PC-3 (cell line): ENCODE measurements at regions not wholly inside any gene's neighbourhood (a gene's known extent, or its start where the extent isn't known, plus 50 kb on each side); places are given as distances from the start of the nearest gene placed in this dataset.

Experiments used
- ATAC-seq: fragments of 200-7000 bp; cut with Tn5 transposase; 2 replicates; pipeline ENCODE4 v1.9.1; 2020; ENCODE audit warnings: mild to moderate bottlenecking, moderate library complexity
- BruUV-seq: library from RNA; stranded (reverse); fragments of 400-500 nt; replicated peaks from 2 replicates; lab custom pipeline; 2021; lab: Mats Ljungman, UMichigan
- CTCF ChIA-PET: fragments of 300-600 bp; sonication (Branson Sonifier 250); formaldehyde crosslinking; loops from one replicate; lab custom pipeline; 2022; ENCODE audit warnings: antibody characterized with exemption; lab: Charles Lee
- POLR2A ChIA-PET: fragments of 300-600 bp; sonication (Branson Sonifier 250); formaldehyde crosslinking; loops from one replicate; lab custom pipeline; 2022; ENCODE audit warnings: antibody characterized with exemption; ENCODE audit not compliant: unreplicated experiment; lab: Charles Lee
- DNase-seq: peaks from one replicate; pipeline ENCODE4 v3.0.0-alpha.2; 2015
- H2AFZ ChIP-seq: fragments of 300-600 bp; sonication (generic); 2 replicates; pipeline ENCODE4 v1.6.0; 2016; ENCODE audit warnings: antibody characterized with exemption, low read length
- H3F3A ChIP-seq: fragments of 300-600 bp; sonication (generic); one replicate; pipeline ENCODE4 v1.6.0; 2017; ENCODE audit warnings: antibody characterized with exemption, low read length, control low read depth, mild to moderate bottlenecking; ENCODE audit not compliant: unreplicated experiment
- H3K27ac ChIP-seq: fragments of 300-600 bp; sonication (generic); 2 replicates; pipeline ENCODE4 v1.5.1; 2016; ENCODE audit warnings: mild to moderate bottlenecking, low read length
- H3K27me3 ChIP-seq: fragments of 300-600 bp; sonication (generic); 2 replicates; pipeline ENCODE4 v1.6.1; 2016; ENCODE audit warnings: low read length, mixed read lengths
- H3K36me3 ChIP-seq: fragments of 300-600 bp; sonication (generic); 2 replicates; pipeline ENCODE4 v1.6.1; 2016; ENCODE audit warnings: low read depth, mixed run types, low read length, mixed read lengths
- H3K4me1 ChIP-seq: fragments of 300-600 bp; sonication (generic); 2 replicates; pipeline ENCODE4 v1.5.1; 2016; ENCODE audit warnings: low read length; ENCODE audit not compliant: insufficient read depth
- H3K4me2 ChIP-seq: fragments of 300-600 bp; sonication (generic); 2 replicates; pipeline ENCODE4 v1.6.0; 2016; ENCODE audit warnings: low read length
- H3K4me3 ChIP-seq: fragments of 300-600 bp; sonication (generic); 2 replicates; pipeline ENCODE4 v1.5.1; 2016; ENCODE audit warnings: mild to moderate bottlenecking, low read length, mixed read lengths
- H3K79me2 ChIP-seq: fragments of 300-600 bp; sonication (generic); 2 replicates; pipeline ENCODE4 v1.6.1; 2017; ENCODE audit warnings: low read length, mixed read lengths
- H3K9ac ChIP-seq: fragments of 300-600 bp; sonication (generic); 2 replicates; pipeline ENCODE4 v1.6.0; 2016; ENCODE audit warnings: mild to moderate bottlenecking, low read length
- H3K9me2 ChIP-seq: fragments of 300-600 bp; sonication (generic); replicated peaks from 2 replicates; pipeline ENCODE4 v1.6.1; 2016; ENCODE audit warnings: mixed run types, low read length, mixed read lengths
- H3K9me3 ChIP-seq: fragments of 300-600 bp; sonication (generic); 2 replicates; pipeline ENCODE4 v1.6.1; 2016; ENCODE audit warnings: low read length, mixed read lengths
- H4K20me1 ChIP-seq: fragments of 300-600 bp; sonication (generic); 2 replicates; pipeline ENCODE4 v1.6.1; 2016; ENCODE audit warnings: low read length, mixed read lengths
- CTCF ChIP-seq: fragments of 300-600 bp; sonication (generic); conservative IDR thresholded peaks from 2 replicates; pipeline ENCODE4 v1.5.1; 2017; ENCODE audit warnings: antibody characterized with exemption, low read depth, mild to moderate bottlenecking, low read length
- EZH2 ChIP-seq: fragments of 300-600 bp; sonication (generic); IDR thresholded peaks from one replicate; pipeline ENCODE4 v1.6.1; 2017; ENCODE audit warnings: antibody characterized with exemption, mild to moderate bottlenecking, low read length; ENCODE audit not compliant: unreplicated experiment
- EZH2phosphoT487 ChIP-seq: fragments of 300-600 bp; sonication (generic); IDR thresholded peaks from 2 replicates; pipeline ENCODE4 v1.6.1; 2018; ENCODE audit warnings: mild to moderate bottlenecking, antibody characterized with exemption, low read length, borderline replicate concordance
- intact Hi-C: fragments of 100-400 bp; cut with micrococcal nuclease; formaldehyde crosslinking; loops from 2 replicates; pipeline ENCODE4 v1.9.0; 2023

- H3K9me3 ChIP-seq, result no peaks in the 10 kb centered on the region
- H3K9ac ChIP-seq, result no peak overlapping the region
- no peaks in the 10 kb centered on the region for H3K36me3 ChIP-seq
- intact Hi-C loops, result no loop called here
- H3K4me3 ChIP-seq, result no peak overlapping the region
- no peaks in the 10 kb centered on the region for H3K4me1 ChIP-seq
- no TSS peak for BruUV-seq
- no peak overlapping the region for H3K27ac ChIP-seq
- TF ChIP-seq EZH2 (no peak), EZH2phosphoT487 (no peak), CTCF (no peak)
- ATAC-seq (no peak), DNase-seq (no peak)
- no peaks in the 10 kb centered on the region; the same call in 1 of the 2 replicates for H3K27me3 ChIP-seq
- no peak overlapping the region for H3K4me2 ChIP-seq
- H3F3A ChIP-seq, result no peaks in the 10 kb centered on the region
- CTCF ChIA-PET, result no interaction called here
- H4K20me1 ChIP-seq, result no peaks in the 10 kb centered on the region
- H3K9me2 ChIP-seq, result no peaks in the 10 kb centered on the region
- no peak overlapping the region for H2AFZ ChIP-seq
- POLR2A ChIA-PET, result no interaction called here
- no peaks in the 10 kb centered on the region for H3K79me2 ChIP-seq
Observed at GRCh38 chr14:94925416-94926173, 155.7 kb upstream of the GSC start.

- no TSS peak for BruUV-seq
- Histone ChIP-seq H3K4me2 (no peak overlapping the region), H3K4me1 (no peaks in the 10 kb centered on the region), H3K9me3 (no peaks in the 10 kb centered on the region), H4K20me1 (no peaks in the 10 kb centered on the region), H2AFZ (no peak overlapping the region), H3K27me3 (no peaks in the 10 kb centered on the region; the same call in 1 of the 2 replicates), H3K79me2 (no peaks in the 10 kb centered on the region), H3K36me3 (no peaks in the 10 kb centered on the region), H3K9ac (no peak overlapping the region), H3K4me3 (no peak overlapping the region), H3K27ac (no peak overlapping the region), H3F3A (no peaks in the 10 kb centered on the region), H3K9me2 (no peaks in the 10 kb centered on the region)
- no peak for TF ChIP-seq EZH2
- TF ChIP-seq EZH2phosphoT487, result no peak
- no peak for TF ChIP-seq CTCF
- DNase-seq, result no peak
- ChIA-PET POLR2A (no interaction called here), CTCF (no interaction called here)
- intact Hi-C loops, result no loop called here
- no peak for ATAC-seq
Observed at GRCh38 chr14:94924189-94924588, 154.3 kb upstream of the GSC start.

- Histone ChIP-seq H3K9me2 (no peaks in the 10 kb centered on the region), H3K36me3 (no peaks in the 10 kb centered on the region), H3K4me2 (no peak overlapping the region), H3K4me3 (no peak overlapping the region), H3K79me2 (no peaks in the 10 kb centered on the region), H3K9me3 (no peaks in the 10 kb centered on the region), H3K9ac (no peak overlapping the region), H3K27ac (no peak overlapping the region), H4K20me1 (no peaks in the 10 kb centered on the region), H3K4me1 (no peaks in the 10 kb centered on the region), H3K27me3 (no peaks in the 10 kb centered on the region; the same call in 1 of the 2 replicates), H3F3A (no peaks in the 10 kb centered on the region), H2AFZ (no peak overlapping the region)
- BruUV-seq, result no TSS peak
- intact Hi-C loops, result no loop called here
- no peak for TF ChIP-seq CTCF
- no peak for TF ChIP-seq EZH2
- TF ChIP-seq EZH2phosphoT487, result no peak
- no peak for ATAC-seq
- ChIA-PET CTCF (no interaction called here), POLR2A (no interaction called here)
- DNase-seq, result no peak
Observed at GRCh38 chr14:94923786-94924185, 153.9 kb upstream of the GSC start.
